Activated T-helper 9 cell treated with anti-CD3 and anti-CD28 coated beads, Interleukin-2, amount 50 U/mL, for 16 hours (primary cell): ENCODE measurements at regions not wholly inside any gene's neighbourhood (a gene's known extent, or its start where the extent isn't known, plus 50 kb on each side); places are given as distances from the start of the nearest gene placed in this dataset.

ENCODE experiments used
- DNase-seq: peaks from one replicate; pipeline ENCODE4 v3.0.0-alpha.2; 2020; ENCODE audit warnings: low read depth

DNA sequence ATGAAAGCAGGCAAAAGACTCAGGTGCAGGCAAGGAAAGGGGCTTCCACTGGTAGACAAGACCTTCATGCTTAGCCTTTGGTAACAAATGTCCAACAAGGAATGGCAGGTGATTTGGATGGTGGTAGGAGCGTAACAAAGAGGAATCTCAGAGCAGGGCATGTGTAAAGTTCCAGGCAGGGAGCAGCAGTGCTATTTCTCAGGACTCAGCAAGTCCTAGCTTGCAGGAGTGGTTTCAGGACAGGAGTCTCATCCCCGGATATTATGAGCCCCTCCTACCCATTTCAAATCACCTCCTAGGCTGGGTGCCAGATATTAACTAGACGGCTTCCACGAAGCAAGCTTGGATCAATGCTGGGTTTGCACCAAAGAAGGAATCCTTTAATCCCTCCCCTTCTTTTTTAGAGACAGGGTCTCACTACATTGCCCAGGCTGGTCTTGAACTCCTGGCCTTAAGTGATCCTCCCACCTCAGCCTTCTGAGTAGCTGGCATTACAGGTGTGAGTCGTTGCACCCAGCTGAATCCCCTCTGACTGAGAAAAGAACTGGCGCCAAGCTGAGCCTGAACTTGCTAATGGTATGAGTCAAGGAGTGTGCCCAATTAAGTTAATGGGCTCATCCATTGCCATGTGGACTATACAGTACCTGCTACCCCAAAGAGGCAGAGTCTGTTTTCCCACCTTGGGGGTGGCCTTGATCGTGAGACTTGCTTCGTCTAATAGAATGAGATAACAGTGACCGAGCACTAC is 190.3 kb downstream of the ARL4C start:
- no peak for DNase-seq

DNA sequence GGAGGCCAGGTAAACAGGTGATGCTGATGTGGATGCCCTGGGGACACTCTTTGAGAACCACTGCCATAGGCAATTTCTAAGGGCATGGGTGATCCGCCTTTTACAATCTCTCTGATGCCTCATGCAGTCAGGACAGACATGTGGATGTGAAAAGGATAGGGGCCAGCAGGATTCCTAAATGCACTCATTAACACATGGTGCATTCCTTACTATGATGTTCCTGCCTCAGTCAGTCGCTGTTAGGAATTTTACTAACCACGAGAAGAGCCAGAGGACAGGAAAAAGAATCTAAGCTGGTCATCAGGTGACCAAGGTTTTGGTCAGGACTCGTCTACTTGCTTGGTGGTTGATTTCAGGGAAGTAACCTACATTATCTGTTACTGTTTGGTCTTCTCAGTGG is 191.0 kb downstream of the ARL4C start:
- DNase-seq = no peak

DNA sequence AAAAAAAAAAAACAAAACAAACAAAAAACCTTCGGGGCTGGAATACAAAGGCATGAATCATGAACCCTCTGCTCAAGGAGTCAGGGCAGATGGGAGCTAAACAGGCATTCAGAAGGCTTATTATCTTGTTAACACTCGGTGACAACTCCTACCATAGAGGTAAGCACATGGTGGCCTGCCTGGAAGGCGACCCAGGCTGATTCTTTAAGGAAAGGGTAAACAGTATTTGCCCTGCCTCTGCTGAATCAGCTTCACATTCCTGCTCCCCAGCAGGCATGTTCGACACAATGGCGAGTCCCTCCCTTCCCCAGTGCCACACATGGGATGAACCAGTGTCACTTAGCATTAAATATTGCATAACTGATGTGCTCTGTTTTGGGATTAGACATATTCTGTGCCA is 191.9 kb downstream of the ARL4C start:
- DNase-seq = no peak

DNA sequence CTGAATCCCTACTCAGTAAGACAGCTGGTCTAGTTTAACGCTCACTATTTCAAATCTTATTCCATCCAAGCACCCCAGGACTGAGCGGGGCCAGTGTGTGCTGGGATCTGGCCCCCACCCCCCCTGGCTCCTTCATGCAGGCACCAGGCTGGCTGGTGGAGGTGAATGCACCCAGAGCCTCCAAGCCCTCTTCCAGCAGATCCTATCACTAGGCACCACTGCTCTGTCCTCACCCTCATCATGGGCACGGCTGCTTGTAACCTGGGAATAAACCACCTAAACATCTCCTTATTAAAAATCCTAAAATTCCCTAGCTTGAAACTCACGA is 194.3 kb downstream of the ARL4C start:
- no peak for DNase-seq

DNA sequence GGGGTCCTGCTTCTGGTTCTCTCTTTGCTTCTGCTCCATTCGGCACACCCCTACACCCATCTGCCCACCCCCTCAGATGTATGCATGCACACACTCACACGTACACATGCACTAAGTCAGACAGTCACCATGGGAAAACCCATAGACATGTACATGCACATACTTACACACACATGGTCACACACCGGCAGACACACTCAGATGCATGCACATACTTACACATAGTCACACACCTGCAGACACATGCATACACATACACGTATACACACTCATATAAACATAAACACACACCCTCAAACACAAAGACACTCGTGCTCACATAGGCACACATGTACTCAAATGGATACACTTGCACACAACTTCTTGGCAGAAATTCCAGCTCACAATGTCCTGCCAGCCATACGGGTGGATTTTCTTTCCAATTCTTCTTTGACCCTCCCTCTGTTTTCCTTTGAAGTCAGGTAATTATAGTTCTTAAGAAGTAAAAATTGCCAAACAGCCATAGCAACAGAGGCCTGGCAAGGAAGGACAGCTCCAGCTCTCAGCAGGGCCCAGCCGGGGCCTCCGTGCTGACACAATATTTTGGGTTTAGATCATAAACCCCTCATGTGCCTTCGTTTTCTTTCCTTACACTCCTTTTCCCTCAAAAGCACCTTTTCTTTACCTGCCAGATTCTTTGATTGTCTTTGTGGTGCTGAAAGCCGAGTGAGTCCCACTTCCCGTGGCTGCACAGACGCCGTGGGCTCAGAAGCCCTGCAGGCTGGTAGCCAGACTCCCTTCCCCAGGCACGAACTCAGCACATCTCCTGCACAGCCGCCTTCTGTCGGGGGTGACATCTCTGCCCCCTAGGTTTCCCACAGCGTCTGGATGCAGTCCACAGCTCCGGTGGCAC is 195.7 kb downstream of the ARL4C start:
- no peak for DNase-seq

DNA sequence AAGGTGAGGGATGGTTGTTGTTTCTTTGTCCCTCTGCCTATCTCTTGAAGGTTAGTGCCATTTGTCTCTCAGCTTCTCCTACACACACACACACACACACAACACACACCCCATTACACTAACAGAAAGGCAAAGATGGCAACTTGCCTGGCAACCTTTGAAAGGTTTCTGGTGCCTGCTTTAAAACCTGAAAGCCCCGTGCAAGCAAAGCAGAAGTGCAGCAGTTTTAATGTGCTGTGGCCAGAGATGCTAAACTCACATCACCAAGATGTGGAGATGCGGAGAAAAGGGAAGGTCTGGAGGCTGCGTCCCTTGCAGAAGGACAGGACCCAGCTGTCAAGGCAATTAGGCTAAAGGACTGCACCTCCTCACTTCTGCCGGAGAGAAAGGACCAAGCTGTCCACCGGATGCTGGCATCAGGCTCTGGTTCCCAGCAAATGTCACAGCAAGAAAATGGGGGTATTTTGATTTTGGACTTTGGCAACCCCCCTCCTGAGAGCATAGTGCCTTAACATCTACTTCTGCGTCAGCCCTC is 196.4 kb downstream of the ARL4C start:
- DNase-seq = no peak

DNA sequence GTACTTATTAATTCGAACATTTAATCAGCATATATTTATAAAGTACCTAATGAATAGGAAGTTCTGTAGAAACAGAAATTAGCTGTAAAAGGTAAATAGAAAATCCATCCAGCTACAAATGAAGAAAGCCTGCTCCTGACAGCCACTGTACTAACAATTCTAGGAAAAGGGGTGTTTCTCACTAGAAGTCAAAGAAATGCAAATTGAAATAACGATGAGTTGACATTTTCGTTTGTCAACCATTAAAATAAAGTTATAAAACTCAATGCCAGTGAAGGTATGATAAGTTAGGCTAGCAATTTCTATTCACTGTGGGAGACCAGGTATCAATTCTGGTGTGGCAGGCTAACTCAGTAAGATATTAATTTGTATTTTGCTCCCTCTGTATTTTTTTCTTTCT is 198.0 kb downstream of the ARL4C start:
- no peak for DNase-seq

DNA sequence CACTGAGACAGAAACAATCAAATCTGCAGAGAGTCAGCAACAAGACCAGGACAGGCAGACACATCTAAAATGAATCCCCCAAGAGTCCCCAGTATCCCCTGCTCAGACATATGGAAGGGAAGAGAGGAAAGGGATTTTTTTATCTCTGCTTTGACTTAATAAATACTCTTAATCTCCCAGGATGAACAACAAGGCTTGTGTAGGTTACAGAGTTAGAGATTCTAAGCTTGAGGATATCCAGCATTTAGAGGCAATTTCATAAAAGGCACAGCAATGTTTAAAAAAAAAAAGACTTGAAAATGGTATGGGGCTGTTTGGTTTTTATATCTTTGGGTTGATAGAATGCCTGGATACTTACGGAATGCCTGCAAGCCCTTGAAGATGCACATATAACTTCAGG is 199.9 kb downstream of the ARL4C start:
- DNase-seq = no peak

DNA sequence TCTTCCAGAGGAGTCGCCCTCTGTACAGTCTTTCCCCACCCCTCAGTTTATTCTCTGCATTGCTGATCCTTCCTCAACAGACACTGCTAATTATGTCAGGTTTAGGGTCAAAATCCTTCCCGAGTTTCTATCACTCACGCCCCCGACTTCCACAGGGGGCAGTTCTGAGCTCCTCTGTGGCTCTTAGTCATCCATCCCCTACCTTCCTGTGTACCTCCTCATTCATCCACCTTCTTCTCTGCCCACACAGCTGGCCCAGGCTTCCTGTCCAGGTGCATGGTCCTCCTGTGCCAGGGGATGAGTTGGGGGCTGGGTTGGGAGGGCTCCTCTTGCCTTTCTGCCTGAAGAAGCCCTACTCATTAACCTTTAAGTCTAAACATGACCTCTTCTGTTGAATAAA is 202.9 kb downstream of the ARL4C start:
- DNase-seq = no peak

DNA sequence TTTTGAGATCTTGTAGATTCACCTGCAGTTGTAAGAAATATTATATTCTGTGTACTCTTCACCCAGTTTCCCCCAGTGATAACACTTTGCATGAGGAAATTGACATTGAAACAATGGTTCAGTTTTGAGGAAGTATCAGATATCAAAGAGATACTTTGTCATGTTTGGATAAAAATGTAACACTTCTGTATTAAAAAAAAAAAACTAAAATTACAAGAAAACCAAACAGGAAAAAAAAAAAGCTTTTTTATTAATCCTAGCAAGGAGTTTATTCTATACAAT is 204.0 kb downstream of the ARL4C start:
- DNase-seq = no peak

DNA sequence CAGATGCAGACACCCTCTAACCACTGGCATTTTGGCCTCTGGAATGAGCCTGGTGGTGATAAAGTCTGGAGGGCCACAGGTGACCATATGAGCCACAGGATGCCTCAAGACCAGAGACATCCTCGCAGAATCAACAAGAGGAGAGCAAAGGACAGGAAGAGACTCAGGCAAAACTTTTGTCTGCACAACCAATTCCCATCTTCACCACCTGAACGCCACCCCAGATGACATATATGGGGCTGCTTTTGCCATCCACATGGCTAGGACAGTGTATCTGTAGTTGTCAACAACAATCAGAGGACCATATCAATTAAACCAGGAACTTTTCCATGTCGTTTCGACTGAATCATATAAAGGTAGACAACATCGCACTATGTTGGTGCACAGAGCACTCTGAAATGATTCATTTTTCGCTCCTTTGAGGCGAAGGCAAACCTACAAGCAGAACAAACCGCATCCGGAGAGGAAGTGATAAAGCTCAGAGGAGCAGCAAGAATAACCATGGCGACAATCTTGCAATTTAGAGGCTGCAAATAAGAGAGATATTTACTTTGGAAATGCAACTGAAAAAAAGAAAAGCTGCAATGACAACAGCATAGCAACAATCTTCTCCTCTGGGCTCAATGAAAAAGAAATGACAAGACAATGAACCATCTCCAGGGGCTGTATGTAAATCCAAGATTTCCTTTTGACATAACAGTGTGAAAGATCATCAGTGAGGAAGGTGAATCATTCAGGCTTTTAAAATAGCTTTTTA is 204.5 kb downstream of the ARL4C start:
- peak; percentile 44 for DNase-seq

DNA sequence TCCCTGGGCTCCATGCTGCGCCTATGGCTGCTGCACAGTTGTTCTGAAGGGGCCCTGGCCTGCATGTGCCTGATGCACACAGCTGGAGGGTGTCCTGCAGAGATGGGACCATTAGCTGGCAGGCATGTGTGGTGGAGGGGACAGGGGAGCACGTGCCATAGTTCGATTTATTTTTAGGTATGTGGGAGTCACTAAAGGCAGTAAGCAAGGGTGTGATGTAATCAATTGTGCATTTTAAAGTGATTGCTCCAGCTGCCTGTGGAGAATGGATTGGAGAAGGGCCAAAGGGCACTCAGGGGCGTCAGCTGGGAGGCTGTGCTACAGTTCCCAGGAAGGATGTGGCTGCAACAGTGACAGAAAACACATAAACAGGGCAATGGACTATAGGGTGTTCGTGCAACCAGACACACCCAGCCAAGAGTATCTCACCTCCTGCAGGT is 205.1 kb downstream of the ARL4C start:
- DNase-seq = no peak

DNA sequence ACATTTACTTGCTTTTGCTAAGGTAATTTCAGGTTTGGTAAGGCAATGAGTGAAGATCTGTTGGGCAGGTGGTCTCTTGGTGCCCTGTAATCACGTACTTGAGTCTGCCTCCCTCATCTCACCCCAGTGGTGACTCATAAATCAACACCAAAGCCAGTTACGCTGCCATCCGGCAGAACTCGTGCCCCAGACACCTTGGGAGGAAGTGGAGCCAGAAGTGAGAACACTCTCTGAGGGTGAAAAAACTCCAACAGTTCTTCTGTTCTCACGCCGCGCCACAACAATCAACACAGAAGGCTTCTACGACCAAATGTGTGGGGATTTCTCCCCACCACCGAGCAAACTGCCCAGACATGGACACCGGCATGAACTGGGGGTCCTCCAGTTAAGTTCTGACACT is 206.2 kb downstream of the ARL4C start:
- DNase-seq = peak; percentile 73

DNA sequence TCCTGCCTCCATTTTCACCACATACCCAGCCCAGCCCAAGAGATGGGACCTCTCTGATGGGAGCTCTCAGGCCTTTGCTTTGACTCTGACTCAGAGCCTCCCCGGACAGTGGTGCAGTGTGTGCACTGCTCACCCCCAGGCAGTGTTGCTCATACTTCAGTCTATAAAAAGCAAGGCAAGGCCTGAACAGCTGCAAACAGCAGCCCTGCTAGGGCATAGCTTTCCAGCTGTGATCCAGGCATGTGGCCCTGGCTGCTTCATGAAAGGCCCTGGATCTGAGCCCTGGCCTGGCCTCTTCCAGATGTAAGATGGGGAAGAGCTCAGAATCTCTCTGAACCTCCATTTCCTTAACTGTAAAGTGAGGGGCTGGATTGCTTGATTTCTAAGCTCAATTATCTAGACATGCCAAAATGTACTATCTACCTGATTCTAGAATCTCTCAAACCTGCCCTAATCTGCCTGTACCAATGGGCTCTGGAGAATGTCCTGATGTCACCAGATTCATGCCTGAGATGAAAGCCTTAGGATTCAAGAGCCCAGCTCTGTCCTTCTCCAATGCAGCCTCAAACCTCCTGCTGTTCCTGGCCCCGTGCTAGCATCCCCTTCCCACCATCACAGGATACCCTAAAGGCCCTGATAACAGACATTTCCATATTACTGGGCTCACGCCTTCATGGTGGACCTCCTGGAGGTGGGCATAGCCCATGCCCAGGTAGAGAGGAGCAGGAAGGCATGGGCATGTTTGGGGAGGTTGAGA is 206.9 kb downstream of the ARL4C start:
- DNase-seq = peak; percentile 28

DNA sequence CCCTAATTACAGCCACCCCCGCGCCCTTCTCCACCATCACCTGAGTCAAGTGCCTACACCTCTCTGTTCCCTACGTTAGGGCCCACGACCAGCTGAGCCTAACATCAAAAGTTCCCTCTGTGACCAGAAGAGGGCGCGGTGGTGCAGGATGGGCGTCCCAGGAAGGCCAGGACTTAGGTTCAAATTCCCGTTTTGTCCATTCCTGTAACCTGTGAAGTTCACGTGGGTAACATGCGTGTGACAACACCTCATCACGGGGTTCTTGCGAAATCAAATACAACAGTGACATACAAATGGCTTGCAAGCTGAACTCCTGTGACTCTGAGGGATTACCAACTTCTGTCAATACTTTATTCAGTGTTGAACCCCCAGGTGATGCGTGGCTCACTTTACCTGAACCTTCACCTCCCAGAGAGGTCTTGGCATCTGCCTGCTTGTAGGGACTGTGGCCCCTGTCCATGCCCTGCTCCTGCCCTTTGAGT is 207.9 kb downstream of the ARL4C start:
- DNase-seq = peak; percentile 52

DNA sequence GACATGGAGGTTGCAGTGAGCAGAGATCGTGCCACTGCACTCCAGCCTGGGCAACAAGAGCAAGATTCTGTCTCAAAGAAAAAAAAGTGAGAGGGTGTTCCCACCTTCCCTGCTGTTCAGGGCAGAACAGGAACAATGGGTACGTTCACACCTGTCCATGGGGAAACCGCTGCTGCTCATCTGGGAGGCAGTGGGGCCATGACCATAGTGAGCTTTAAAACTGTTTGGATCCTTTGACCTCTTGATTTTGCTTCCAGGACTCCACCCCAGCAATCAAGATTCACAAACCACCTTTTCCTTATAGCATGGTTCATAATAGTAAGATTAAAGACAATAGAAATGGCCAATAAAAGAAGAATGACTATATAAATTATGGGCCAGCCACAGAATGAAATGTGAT is 209.2 kb downstream of the ARL4C start:
- DNase-seq = no peak

DNA sequence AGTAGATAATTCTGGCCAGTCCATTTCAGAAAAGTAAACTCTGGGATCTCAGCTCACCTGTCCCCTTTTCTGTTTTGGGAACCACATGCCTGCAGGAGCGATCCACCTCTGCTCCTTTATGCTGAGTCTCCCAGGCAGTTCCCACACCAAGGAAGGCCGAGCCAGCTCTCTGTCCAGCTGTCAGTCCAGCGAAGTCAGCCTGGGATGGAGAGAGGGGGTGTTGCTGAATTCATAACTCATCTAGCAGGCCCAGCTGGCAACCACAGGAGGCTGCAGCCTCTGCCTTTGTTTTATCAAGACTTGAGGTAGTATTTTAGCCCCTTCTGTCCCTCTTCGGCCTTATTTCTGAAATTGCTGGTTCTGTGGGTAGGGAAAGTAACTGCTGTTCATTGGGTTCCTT is 209.9 kb downstream of the ARL4C start:
- DNase-seq = no peak

DNA sequence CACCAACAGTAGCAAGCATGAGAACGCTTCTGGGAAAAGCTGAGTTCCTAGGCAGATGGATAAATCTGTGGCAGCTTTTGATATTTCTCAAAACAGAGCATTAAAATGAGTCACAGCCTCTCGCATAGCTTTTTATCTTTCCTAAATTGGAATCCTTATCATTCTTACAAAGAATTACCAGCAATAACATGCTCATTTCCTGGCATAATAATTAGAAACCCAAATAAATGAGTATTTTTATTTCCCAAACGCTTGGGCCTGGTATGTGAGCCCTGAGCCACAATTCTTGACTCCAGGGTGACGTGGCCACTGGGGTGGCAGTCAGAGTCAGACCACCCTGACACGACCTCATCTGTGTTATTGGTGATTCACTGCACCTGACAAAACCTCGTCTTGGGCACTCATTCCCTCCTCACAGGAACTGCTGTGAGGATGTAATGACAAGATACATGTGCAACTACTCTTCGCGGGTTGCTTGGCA is 210.7 kb downstream of the ARL4C start:
- DNase-seq = no peak

DNA sequence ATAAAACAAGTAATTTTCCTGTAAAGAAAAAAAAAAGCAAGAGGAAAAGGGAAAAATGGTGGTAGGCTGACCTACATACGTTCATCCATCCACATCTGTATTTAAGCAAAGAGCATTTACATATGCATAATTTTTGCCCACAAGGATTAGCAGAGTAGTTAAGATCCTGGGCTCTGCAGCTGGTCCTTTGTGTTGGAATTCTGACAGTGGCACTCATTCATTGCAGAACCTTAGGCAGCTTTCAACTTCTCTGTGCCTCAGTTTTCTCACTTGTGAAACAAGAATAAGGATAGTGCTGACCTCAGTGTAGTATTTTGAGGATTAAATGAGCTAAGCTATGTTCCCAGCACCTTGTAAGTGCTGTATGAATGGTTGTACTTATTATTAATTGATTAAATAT is 211.3 kb downstream of the ARL4C start:
- no peak for DNase-seq

DNA sequence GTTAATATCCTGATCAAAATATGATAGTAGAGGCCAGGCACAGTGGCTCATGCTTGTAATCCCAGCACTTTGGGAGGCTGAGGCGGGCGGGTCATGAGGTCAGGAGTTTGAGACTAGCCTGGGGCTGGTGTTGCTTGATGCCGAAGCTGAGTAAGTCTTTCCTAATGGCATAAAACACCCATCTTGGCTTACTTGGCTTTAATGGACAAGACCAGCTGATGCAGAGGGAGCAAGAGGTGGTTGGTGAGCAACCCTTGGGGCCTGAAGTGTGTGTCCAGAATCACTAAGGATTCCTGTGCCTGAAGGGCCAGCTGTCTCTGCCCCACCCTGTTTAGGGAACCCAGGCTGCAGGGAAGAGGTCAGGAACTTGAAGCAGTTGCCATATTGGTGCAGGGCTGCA is 217.2 kb downstream of the ARL4C start:
- DNase-seq = no peak

DNA sequence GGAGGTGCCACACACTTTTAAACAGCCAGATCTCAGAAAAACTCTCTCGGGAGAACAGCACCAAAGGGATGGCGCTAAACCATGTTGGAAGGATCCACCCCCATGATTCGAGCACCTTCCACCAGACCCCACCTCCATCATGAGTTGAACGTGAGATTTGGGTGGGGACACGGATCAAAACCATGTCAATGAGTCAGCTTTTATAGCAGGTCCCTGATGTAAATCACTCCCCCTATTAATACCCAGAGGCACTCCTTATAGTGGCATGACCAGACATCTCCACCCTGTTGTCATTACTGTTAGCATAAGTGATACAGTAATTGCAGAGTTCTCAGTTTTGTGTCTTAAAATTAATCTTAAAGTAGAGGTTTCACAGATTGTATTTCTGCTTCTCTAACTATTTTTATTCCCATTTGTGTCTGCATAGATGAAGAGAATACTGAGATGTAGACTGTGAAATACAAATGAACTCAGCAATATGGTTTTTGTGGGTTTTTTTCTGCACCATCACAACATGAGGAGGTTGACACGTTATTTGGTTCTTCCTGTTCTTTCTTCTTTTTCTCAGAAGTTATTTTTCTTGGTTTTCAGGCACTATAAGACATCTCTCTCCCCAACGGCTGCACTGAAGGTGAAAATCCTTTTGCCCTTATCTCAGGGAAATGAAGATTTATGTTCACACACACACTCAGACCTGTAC is 218.2 kb downstream of the ARL4C start:
- DNase-seq = no peak
